ENCODE measurements at regions not wholly inside any gene's neighbourhood (a gene's known extent, or its start where the extent isn't known, plus 50 kb on each side); places are given as distances from the start of the nearest gene placed in this dataset.
"Not testable (repeated sequence)": the region's sequence is repeated elsewhere in the genome, so short reads cannot be mapped to it uniquely, and the experiment has no call there.

GRCh38 chr12:87020071-87020470 lies 763.9 kb upstream of the MGAT4C start:
- Histone ChIP-seq H3K27me3 (no peaks in the 10 kb centered on the region), H4K20me1 (no peaks in the 10 kb centered on the region), H3K9ac (no peak overlapping the region), H3K9me3 (no peaks in the 10 kb centered on the region), H3K36me3 (no peaks in the 10 kb centered on the region), H3K27ac (no peak overlapping the region), H3K4me1 (no peaks in the 10 kb centered on the region), H3K4me3 (no peak overlapping the region), H3K4me2 (no peak overlapping the region)
- TF ChIP-seq Cebpa-rat (IDR thresholded peaks at IDR 0.05) = no peak

GRCh38 chr12:87015352-87015751 lies 759.2 kb upstream of the MGAT4C start:
- no peak overlapping the region for H3K27ac ChIP-seq
- H4K20me1 ChIP-seq = no peaks in the 10 kb centered on the region
- no peak overlapping the region for H3K4me3 ChIP-seq
- H3K9me3 ChIP-seq = no peaks in the 10 kb centered on the region
- no peak overlapping the region for H3K4me2 ChIP-seq
- H3K4me1 ChIP-seq = no peaks in the 10 kb centered on the region
- H3K36me3 ChIP-seq = no peaks in the 10 kb centered on the region
- no peak overlapping the region for H3K9ac ChIP-seq
- TF ChIP-seq Cebpa-rat (IDR thresholded peaks at IDR 0.05) = no peak
- H3K27me3 ChIP-seq = no peaks in the 10 kb centered on the region

- Histone ChIP-seq H3K9ac (no peak overlapping the region), H4K20me1 (no peaks in the 10 kb centered on the region), H3K9me3 (no peaks in the 10 kb centered on the region), H3K36me3 (no peaks in the 10 kb centered on the region), H3K4me3 (no peak overlapping the region), H3K27me3 (no peaks in the 10 kb centered on the region), H3K4me2 (no peak overlapping the region), H3K4me1 (no peaks in the 10 kb centered on the region), H3K27ac (no peak overlapping the region)
- no peak for TF ChIP-seq Cebpa-rat (IDR thresholded peaks at IDR 0.05)
Measured at GRCh38 chr12:87008785-87009384, 752.7 kb upstream of the MGAT4C start.

- Histone ChIP-seq H3K9ac (no peak overlapping the region), H3K9me3 (0 out of 2 replicates have a peak, but pooled peaks cover 4% of the 10 kb centered on the region), H3K27me3 (no peaks in the 10 kb centered on the region), H3K4me3 (no peak overlapping the region), H3K27ac (no peak overlapping the region), H4K20me1 (no peaks in the 10 kb centered on the region), H3K36me3 (no peaks in the 10 kb centered on the region), H3K4me1 (no peaks in the 10 kb centered on the region), H3K4me2 (no peak overlapping the region)
- no peak for TF ChIP-seq Cebpa-rat (IDR thresholded peaks at IDR 0.05)
Measured at GRCh38 chr12:87001102-87001501, 744.9 kb upstream of the MGAT4C start.

GRCh38 chr12:86985298-86985697 lies 729.1 kb upstream of the MGAT4C start:
- no peak overlapping the region for H3K27ac ChIP-seq
- no peaks in the 10 kb centered on the region for H3K27me3 ChIP-seq
- no peaks in the 10 kb centered on the region for H4K20me1 ChIP-seq
- TF ChIP-seq Cebpa-rat (IDR thresholded peaks at IDR 0.05) = no peak
- no peaks in the 10 kb centered on the region for H3K4me1 ChIP-seq
- no peak overlapping the region for H3K4me3 ChIP-seq
- no peaks in the 10 kb centered on the region for H3K36me3 ChIP-seq
- no peaks in the 10 kb centered on the region for H3K9me3 ChIP-seq
- no peak overlapping the region for H3K9ac ChIP-seq
- no peak overlapping the region for H3K4me2 ChIP-seq

GRCh38 chr12:86970595-86970994 lies 714.4 kb upstream of the MGAT4C start:
- H3K27me3 ChIP-seq, H4K20me1 ChIP-seq, H3K27ac ChIP-seq, H3K36me3 ChIP-seq, H3K4me2 ChIP-seq, H3K4me1 ChIP-seq, H3K9ac ChIP-seq, H3K4me3 ChIP-seq, H3K9me3 ChIP-seq: not testable (repeated sequence)

- Histone ChIP-seq H4K20me1 (no peaks in the 10 kb centered on the region), H3K27me3 (no peaks in the 10 kb centered on the region), H3K9ac (no peak overlapping the region), H3K4me1 (no peaks in the 10 kb centered on the region), H3K9me3 (no peaks in the 10 kb centered on the region), H3K4me3 (no peak overlapping the region), H3K27ac (no peak overlapping the region), H3K36me3 (no peaks in the 10 kb centered on the region), H3K4me2 (no peak overlapping the region)
- TF ChIP-seq Cebpa-rat (IDR thresholded peaks at IDR 0.05) = no peak
Measured at GRCh38 chr12:86959766-86960458, 703.7 kb upstream of the MGAT4C start.

GRCh38 chr12:86950444-86950843 lies 694.3 kb upstream of the MGAT4C start:
- Histone ChIP-seq H3K9ac (no peak overlapping the region), H3K4me3 (no peak overlapping the region), H3K4me2 (peak overlapping the region; percentile 34), H3K9me3 (no peaks in the 10 kb centered on the region), H4K20me1 (no peaks in the 10 kb centered on the region), H3K4me1 (peaks cover 8% of the 10 kb centered on the region), H3K27me3 (no peaks in the 10 kb centered on the region), H3K36me3 (no peaks in the 10 kb centered on the region), H3K27ac (no peak overlapping the region)
- TF ChIP-seq Cebpa-rat (IDR thresholded peaks at IDR 0.05) = no peak

GRCh38 chr12:86950043-86950442 lies 693.9 kb upstream of the MGAT4C start:
- Histone ChIP-seq H3K4me3 (no peak overlapping the region), H3K4me2 (peak overlapping the region; percentile 34; the same call in 1 of the 2 replicates)

GRCh38 chr12:86948851-86949250 lies 692.7 kb upstream of the MGAT4C start:
- Histone ChIP-seq H3K9me3 (no peaks in the 10 kb centered on the region), H3K9ac (no peak overlapping the region), H3K27me3 (no peaks in the 10 kb centered on the region), H3K4me2 (no peak overlapping the region), H3K4me3 (no peak overlapping the region), H3K36me3 (no peaks in the 10 kb centered on the region), H3K4me1 (peaks cover 8% of the 10 kb centered on the region), H3K27ac (no peak overlapping the region), H4K20me1 (no peaks in the 10 kb centered on the region)
- no peak for TF ChIP-seq Cebpa-rat (IDR thresholded peaks at IDR 0.05)

More at GRCh38 chr12:86950043-86950442, 693.9 kb upstream of the MGAT4C start:
- H3K9ac ChIP-seq = no peak overlapping the region
- no peak overlapping the region for H3K27ac ChIP-seq
- no peaks in the 10 kb centered on the region for H3K36me3 ChIP-seq
- H3K4me1 ChIP-seq = peaks cover 8% of the 10 kb centered on the region
- H3K9me3 ChIP-seq = no peaks in the 10 kb centered on the region
- no peak for TF ChIP-seq Cebpa-rat (IDR thresholded peaks at IDR 0.05)
- no peaks in the 10 kb centered on the region for H3K27me3 ChIP-seq
- H4K20me1 ChIP-seq = no peaks in the 10 kb centered on the region
